ENCODE measurements at regions not wholly inside any gene's neighbourhood (a gene's known extent, or its start where the extent isn't known, plus 50 kb on each side); places are given as distances from the start of the nearest gene placed in this dataset.
"Not testable (repeated sequence)": the region's sequence is repeated elsewhere in the genome, so short reads cannot be mapped to it uniquely, and the experiment has no call there.

- no peak for TF ChIP-seq E2F6 (IDR thresholded peaks at IDR 0.05; ENCODE audit: borderline replicate concordance, low read depth)
- no peak for TF ChIP-seq HDAC2 (IDR thresholded peaks at IDR 0.05)
- no peak for TF ChIP-seq FOXS1 (CRISPR knock-in tag; IDR thresholded peaks at IDR 0.05)
- TF ChIP-seq CBX8 (IDR thresholded peaks at IDR 0.05) = no peak
- TF ChIP-seq HEYL (CRISPR knock-in tag; IDR thresholded peaks at IDR 0.05) = no peak
- TF ChIP-seq CTCF (IDR thresholded peaks at IDR 0.05) = no peak
Observed at GRCh38 chr19:56905631-56906150, 65.2 kb upstream of the PEG3 start.

GRCh38 chr19:56912401-56913112, 72.0 kb upstream of the PEG3 start:
- POLR2A ChIA-PET = no interaction called here
- no peak overlapping the region for H3K4me3 ChIP-seq
- H3K27ac ChIP-seq = no peak overlapping the region
- H3K9me3 ChIP-seq = peaks cover 45% of the 10 kb centered on the region; the same call in 2 of the 3 replicates
- 11% methylated on average over 10 of the region's 10 CpGs for WGBS (ENCODE audit: missing lambda C conversion rate)
- no peak for DNase-seq (ENCODE audit: low read depth in 1 of 2, low spot score in 1 of 2)
- CTCF ChIA-PET = no interaction called here
- no peak for FAIRE-seq
- ATAC-seq = no peak
- H3K4me1 ChIP-seq = no peaks in the 10 kb centered on the region
- no peak overlapping the region for H3K4me2 ChIP-seq
- TF ChIP-seq TP53 (CRISPR knock-in tag; IDR thresholded peaks at IDR 0.05) (no peak), HOXB5 (CRISPR knock-in tag; IDR thresholded peaks at IDR 0.05) (no peak), RAD21 (conservative IDR thresholded peaks at IDR 0.05 in 1 of 2, IDR thresholded peaks at IDR 0.05 in 1 of 2) (no peak), FOSB (CRISPR knock-in tag; IDR thresholded peaks at IDR 0.05) (no peak), ZFP36 (IDR thresholded peaks at IDR 0.05; ENCODE audit: borderline replicate concordance, partially characterized antibody) (no peak), ATOH8 (CRISPR knock-in tag; IDR thresholded peaks at IDR 0.05; ENCODE audit: low read depth) (no peak), REST (IDR thresholded peaks at IDR 0.05) (no peak), HES2 (IDR thresholded peaks at IDR 0.05) (no peak), ZNF302 (CRISPR knock-in tag; IDR thresholded peaks at IDR 0.05) (no peak), BCL3 (IDR thresholded peaks at IDR 0.05) (no peak), ELK1 (IDR thresholded peaks at IDR 0.05; ENCODE audit: low read depth, low read length) (no peak), ESRRA (IDR thresholded peaks at IDR 0.05; ENCODE audit: borderline replicate concordance, low read length) (no peak)

More at GRCh38 chr19:56905631-56906150, 65.2 kb upstream of the PEG3 start:
- CTCF ChIA-PET = interaction anchor here (0.9 kb wide), 1 partner anchor 44 kb away, joined by 3 read pairs; no protein-coding TSS in a partner anchor
- WGBS (ENCODE audit: missing lambda C conversion rate) = 13% methylated on average over 6 of the region's 6 CpGs
- Histone ChIP-seq H3K27ac (no peak overlapping the region), H3K4me2 (no peak overlapping the region), H3K9me3 (peaks cover 52% of the 10 kb centered on the region), H3K4me3 (no peak overlapping the region), H3K4me1 (no peaks in the 10 kb centered on the region)
- ATAC-seq (no peak), DNase-seq (ENCODE audit: low read depth in 1 of 2, low spot score in 1 of 2) (no peak), FAIRE-seq (no peak)
- POLR2A ChIA-PET = no interaction called here

GRCh38 chr19:56913113-56913455, 72.6 kb upstream of the PEG3 start:
- H3K9me3 ChIP-seq = peaks cover 42% of the 10 kb centered on the region; the same call in 2 of the 3 replicates
- H3K4me3 ChIP-seq; CTCF ChIA-PET; H3K27ac ChIP-seq; H3K4me2 ChIP-seq; FAIRE-seq; ATAC-seq; H3K4me1 ChIP-seq; POLR2A ChIA-PET; DNase-seq (ENCODE audit: low read depth in 1 of 2, low spot score in 1 of 2): not testable (repeated sequence)
- WGBS (ENCODE audit: missing lambda C conversion rate) = 39% methylated on average over 4 of the region's 4 CpGs

Data from A549 (cell line).